OCI-LY1 (cell line): ENCODE measurements at regions not wholly inside any gene's neighbourhood (a gene's known extent, or its start where the extent isn't known, plus 50 kb on each side); places are given as distances from the start of the nearest gene placed in this dataset.

Experiments
- EZH2 ChIP-seq: fragments of 200-600 bp; sonication (generic), shearing (Covaris generic); IDR thresholded peaks from 2 replicates; pipeline ENCODE4 v1.8.0; 2017; ENCODE audit warnings: borderline replicate concordance, mixed run types, mild to moderate bottlenecking, antibody characterized with exemption, low read length, moderate library complexity, mixed read lengths
- TF ChIP-seq, protein P1 (sequence below): fragments of 200-600 bp; sonication (generic), shearing (Covaris generic); IDR thresholded peaks from 2 replicates; pipeline ENCODE4 v1.5.1; 2017; ENCODE audit warnings: mild to moderate bottlenecking, antibody characterized with exemption, low read length, moderate library complexity, mixed read lengths

DNA sequence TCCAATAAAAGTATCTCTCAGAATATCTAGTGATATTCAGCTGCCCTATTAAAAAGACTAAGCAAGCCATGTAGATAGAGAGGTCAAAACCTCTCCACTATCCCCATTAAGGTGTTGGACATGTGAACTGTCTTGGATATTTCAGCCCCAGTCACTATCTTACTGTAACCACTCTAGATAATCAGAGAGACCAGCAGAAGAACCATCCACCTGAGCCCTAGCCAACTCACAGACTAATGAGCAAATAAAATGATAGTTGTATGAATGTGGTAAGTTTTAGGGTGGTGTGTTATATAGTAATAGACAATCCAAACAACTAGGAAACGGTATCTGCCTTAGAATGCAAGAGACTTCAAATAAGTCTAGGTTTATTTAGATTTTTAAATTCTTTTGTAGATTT is 268.6 kb upstream of the KLF14 start:
- TF ChIP-seq, protein P1, sequence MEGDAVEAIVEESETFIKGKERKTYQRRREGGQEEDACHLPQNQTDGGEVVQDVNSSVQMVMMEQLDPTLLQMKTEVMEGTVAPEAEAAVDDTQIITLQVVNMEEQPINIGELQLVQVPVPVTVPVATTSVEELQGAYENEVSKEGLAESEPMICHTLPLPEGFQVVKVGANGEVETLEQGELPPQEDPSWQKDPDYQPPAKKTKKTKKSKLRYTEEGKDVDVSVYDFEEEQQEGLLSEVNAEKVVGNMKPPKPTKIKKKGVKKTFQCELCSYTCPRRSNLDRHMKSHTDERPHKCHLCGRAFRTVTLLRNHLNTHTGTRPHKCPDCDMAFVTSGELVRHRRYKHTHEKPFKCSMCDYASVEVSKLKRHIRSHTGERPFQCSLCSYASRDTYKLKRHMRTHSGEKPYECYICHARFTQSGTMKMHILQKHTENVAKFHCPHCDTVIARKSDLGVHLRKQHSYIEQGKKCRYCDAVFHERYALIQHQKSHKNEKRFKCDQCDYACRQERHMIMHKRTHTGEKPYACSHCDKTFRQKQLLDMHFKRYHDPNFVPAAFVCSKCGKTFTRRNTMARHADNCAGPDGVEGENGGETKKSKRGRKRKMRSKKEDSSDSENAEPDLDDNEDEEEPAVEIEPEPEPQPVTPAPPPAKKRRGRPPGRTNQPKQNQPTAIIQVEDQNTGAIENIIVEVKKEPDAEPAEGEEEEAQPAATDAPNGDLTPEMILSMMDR: no peak
- no peak for TF ChIP-seq EZH2
